ENCODE measurements at regions not wholly inside any gene's neighbourhood (a gene's known extent, or its start where the extent isn't known, plus 50 kb on each side); places are given as distances from the start of the nearest gene placed in this dataset.

DNA sequence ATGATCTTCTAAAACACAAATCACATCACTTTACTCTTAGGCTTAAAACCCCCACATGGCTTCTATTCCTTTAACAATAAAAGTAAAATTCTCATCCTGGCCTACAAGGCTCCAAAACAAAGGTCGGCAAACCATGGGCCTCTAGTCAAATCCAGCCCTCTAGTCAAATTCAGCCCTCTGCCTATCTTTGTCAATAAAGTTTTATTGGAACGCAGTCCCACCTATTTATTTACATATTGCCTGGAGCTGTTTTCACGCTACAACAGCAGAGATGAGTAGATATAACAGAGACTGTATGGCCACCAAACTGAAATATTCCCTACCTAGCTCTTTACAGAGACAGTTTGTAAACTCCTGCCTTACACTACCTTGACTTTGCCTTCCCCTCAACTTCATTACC is 178.8 kb downstream of the PTPN20 start:
- Histone ChIP-seq H3K36me3 (ENCODE audit: low read depth, missing control alignments) (no peaks in the 10 kb centered on the region), H3K27me3 (no peaks in the 10 kb centered on the region), H3K27ac (no peak overlapping the region), H3K4me3 (no peak overlapping the region), H3K9me3 (no peaks in the 10 kb centered on the region), H3K4me1 (no peaks in the 10 kb centered on the region)
- no peak for DNase-seq
- WGBS, 2 donors = 95 to 98% methylated on average over 3 of the region's 3 CpGs
- TF ChIP-seq POLR2A (IDR thresholded peaks at IDR 0.05) = no peak
- TF ChIP-seq, protein P1, sequence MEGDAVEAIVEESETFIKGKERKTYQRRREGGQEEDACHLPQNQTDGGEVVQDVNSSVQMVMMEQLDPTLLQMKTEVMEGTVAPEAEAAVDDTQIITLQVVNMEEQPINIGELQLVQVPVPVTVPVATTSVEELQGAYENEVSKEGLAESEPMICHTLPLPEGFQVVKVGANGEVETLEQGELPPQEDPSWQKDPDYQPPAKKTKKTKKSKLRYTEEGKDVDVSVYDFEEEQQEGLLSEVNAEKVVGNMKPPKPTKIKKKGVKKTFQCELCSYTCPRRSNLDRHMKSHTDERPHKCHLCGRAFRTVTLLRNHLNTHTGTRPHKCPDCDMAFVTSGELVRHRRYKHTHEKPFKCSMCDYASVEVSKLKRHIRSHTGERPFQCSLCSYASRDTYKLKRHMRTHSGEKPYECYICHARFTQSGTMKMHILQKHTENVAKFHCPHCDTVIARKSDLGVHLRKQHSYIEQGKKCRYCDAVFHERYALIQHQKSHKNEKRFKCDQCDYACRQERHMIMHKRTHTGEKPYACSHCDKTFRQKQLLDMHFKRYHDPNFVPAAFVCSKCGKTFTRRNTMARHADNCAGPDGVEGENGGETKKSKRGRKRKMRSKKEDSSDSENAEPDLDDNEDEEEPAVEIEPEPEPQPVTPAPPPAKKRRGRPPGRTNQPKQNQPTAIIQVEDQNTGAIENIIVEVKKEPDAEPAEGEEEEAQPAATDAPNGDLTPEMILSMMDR (IDR thresholded peaks at IDR 0.05) = no peak
- intact Hi-C loops (cut with DNase I; ENCODE audit: low total_unique reads) = no loop called here

DNA sequence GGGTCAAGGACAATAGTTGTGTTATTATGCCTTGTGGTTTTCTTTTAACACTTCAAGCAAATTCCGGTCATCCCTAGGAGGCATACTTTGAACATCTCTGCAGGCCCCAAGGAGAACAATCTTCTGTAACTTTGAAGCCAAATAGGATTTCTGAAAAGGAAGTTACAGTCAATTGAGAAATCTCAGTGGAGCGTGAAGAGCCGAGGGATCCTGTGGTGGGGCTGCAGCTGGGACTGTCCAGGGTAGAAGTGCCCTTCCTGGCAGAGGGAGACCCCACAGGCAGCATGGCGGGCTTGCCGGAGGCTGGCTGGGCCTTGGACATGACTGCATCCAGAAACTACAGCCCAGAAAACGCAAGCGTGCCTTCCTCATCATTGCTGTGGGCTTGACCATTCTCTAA is 179.7 kb downstream of the PTPN20 start:
- Histone ChIP-seq H3K4me3 (no peak overlapping the region), H3K27me3 (no peaks in the 10 kb centered on the region), H3K27ac (no peak overlapping the region), H3K4me1 (no peaks in the 10 kb centered on the region), H3K9me3 (no peaks in the 10 kb centered on the region), H3K36me3 (ENCODE audit: low read depth, missing control alignments) (no peaks in the 10 kb centered on the region)
- TF ChIP-seq, protein P1 (IDR thresholded peaks at IDR 0.05) = no peak
- no peak for TF ChIP-seq POLR2A (IDR thresholded peaks at IDR 0.05)
- no peak for DNase-seq
- intact Hi-C loops (cut with DNase I; ENCODE audit: low total_unique reads) = no loop called here
- 71 to 78% methylated on average over 5 to 7 of the region's 7 CpGs for WGBS, 2 donors

DNA sequence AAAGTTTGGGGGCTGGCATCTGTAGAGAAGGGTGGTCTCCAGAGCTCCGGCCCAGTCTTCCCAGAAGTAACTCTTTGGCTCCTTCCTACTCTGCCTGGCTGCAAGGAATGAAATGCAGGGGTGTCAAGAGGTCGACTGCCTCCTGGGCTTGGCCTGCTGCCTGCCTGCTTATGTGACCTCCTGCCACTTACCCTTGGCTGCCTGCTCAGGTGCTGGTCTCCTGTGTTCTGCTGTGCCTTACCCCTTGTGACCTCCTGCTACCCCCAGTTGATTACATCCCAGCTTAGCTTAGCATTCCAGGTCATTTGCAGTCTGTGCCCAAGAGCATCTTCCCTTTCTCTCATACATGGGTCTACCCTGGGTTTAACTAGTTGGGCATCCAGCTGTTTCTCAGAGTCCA is 180.2 kb downstream of the PTPN20 start:
- Histone ChIP-seq H3K27me3 (no peaks in the 10 kb centered on the region), H3K4me1 (no peaks in the 10 kb centered on the region), H3K36me3 (ENCODE audit: low read depth, missing control alignments) (no peaks in the 10 kb centered on the region), H3K4me3 (no peak overlapping the region), H3K9me3 (no peaks in the 10 kb centered on the region), H3K27ac (no peak overlapping the region)
- DNase-seq = no peak
- WGBS, 2 donors = 86% methylated on average over 2 of the region's 2 CpGs; no CpG with 5 or more reads in 1 of the 2 donors
- no peak for TF ChIP-seq POLR2A (IDR thresholded peaks at IDR 0.05)
- TF ChIP-seq, protein P1 (IDR thresholded peaks at IDR 0.05) = no peak
- intact Hi-C loops (cut with DNase I; ENCODE audit: low total_unique reads) = no loop called here

DNA sequence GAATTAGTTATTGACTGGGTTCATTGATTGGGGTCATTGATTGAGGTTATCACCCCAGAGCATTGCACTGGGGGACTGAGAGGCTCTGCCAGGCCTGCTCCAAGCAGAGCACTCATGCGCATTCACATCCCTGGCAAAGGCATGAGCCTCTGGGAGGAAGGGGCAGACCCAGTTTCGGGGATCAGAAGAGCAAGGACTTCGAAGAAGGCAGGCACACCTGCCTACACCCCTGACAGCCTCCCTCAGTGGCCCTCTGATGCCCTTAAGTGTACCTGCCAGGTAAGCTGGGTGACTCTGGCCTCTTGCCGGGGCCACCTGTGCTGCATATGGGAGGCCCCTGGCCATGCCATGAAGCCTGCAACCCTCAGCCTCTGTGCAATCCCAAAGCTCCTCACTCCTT is 181.1 kb downstream of the PTPN20 start:
- no peaks in the 10 kb centered on the region for H3K27me3 ChIP-seq
- no peak overlapping the region for H3K27ac ChIP-seq
- intact Hi-C loops (cut with DNase I; ENCODE audit: low total_unique reads) = no loop called here
- TF ChIP-seq, protein P1 (IDR thresholded peaks at IDR 0.05) = no peak
- no peak for TF ChIP-seq POLR2A (IDR thresholded peaks at IDR 0.05)
- H3K36me3 ChIP-seq (ENCODE audit: low read depth, missing control alignments) = no peaks in the 10 kb centered on the region
- H3K4me1 ChIP-seq = no peaks in the 10 kb centered on the region
- H3K4me3 ChIP-seq = no peak overlapping the region
- no peaks in the 10 kb centered on the region for H3K9me3 ChIP-seq
- no peak for DNase-seq
- WGBS, 2 donors = 100% methylated on average over 1 to 4 of the region's 4 CpGs

DNA sequence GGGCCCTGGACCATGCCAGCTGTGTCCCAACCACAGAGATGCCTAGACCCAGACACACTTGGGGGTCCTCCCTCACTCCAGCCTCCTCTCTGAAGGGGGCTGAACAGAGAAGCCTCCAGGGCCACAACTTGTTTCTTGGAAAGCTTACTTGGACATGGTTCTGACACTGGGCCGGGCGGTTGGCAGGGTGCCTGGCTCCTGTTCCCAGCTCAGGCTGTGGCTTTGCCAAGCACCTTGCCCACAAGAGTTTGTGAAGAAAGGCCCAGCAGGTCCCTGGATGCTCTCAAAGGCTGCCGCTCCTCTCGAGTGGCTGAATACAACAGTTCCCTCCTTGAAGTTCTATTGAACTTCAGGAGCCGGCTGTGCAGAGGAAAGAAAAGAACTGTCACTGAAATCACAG is 181.6 kb downstream of the PTPN20 start:
- 88 to 93% methylated on average over 4 to 5 of the region's 5 CpGs for WGBS, 2 donors
- no peaks in the 10 kb centered on the region for H3K36me3 ChIP-seq (ENCODE audit: low read depth, missing control alignments)
- no peak overlapping the region for H3K4me3 ChIP-seq
- intact Hi-C loops (cut with DNase I; ENCODE audit: low total_unique reads) = no loop called here
- H3K9me3 ChIP-seq = no peaks in the 10 kb centered on the region
- no peaks in the 10 kb centered on the region for H3K27me3 ChIP-seq
- no peaks in the 10 kb centered on the region for H3K4me1 ChIP-seq
- no peak for DNase-seq
- no peak for TF ChIP-seq POLR2A (IDR thresholded peaks at IDR 0.05)
- TF ChIP-seq, protein P1 (IDR thresholded peaks at IDR 0.05) = no peak
- no peak overlapping the region for H3K27ac ChIP-seq
